ENCODE measurements at regions not wholly inside any gene's neighbourhood (a gene's known extent, or its start where the extent isn't known, plus 50 kb on each side); places are given as distances from the start of the nearest gene placed in this dataset.

DNA sequence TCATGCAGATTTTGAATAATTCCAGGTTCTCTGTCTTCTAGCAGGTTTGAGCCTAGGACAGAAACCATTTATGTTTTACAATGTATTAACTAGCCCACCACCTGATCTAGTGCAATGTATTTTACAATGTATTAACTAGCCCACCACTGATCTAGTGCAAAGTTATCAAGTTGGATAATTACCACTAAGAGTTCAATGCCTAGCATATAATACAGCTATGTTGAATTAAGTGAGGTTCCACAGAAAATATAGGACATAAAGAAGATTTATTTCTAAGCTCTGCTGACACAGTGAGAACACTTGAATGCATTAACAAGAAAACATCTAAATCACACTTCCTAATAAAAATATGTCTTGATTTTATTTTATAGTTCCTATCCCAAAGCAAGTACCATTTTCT, 854.6 kb upstream of the NEGR1 start:
- FAIRE-seq (no peak), DNase-seq (ENCODE audit: low spot score in 2 of 2) (no peak)

DNA sequence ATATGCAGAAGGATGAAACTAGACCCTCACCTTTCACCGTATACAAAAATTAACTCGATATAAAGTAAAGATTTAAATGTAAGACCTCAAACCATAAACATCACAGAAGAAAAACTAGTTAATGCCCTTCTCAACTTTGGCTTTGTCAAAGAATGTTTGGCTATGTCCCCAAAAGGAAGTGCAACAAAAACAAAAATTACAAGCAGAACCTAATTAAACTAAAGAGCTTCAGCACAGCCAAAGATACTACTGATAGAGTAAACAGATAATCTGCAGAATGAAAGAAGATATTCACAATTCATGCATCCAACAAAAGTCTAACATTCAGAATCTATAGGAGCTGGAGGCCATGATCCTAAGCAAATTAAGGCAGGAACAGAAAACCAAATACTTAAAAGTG, 824.6 kb upstream of the NEGR1 start:
- FAIRE-seq: no peak
- no peak for DNase-seq (ENCODE audit: low spot score in 2 of 2)

DNA sequence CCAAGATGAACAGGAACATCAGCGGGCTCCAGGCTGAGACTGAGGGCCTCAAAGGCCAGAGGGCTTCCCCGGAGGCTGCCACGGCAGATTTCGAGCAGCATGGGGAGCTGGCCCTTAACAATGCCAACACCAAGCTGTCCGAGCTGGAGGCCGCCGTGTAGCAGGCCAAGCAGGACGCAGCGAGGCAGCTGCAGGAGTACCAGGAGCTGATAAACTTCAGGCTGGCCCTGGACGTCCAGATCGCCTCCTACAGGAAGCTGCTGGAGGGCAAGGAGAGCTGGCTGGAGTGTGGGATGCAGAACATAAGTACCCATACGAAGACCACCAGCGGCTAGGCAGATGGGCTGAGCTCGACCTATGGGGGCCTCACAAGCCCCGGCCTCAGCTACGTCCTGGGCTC, 823.4 kb upstream of the NEGR1 start:
- DNase-seq (ENCODE audit: low spot score in 2 of 2) (no peak), FAIRE-seq (no peak)

DNA sequence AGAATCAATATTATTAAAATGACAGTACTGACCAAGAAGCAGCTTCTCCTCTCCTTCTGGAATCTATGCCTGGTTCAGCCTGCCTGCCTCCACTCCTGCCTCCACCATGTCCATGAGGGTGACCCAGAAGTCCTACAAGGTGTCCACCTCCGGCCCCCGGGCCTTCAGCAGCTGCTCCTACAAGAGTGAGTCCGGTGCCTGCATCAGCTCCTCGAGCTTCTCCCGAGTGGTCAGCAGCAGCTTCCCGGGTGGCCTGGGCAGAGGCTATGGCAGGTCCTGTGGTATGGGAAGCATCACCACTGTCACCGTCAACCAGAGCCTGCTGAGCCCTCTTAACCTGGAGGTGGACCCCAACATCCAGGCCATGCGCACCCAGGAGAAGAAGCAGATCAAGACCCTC, 822.4 kb upstream of the NEGR1 start:
- FAIRE-seq (no peak), DNase-seq (ENCODE audit: low spot score in 2 of 2) (no peak)

DNA sequence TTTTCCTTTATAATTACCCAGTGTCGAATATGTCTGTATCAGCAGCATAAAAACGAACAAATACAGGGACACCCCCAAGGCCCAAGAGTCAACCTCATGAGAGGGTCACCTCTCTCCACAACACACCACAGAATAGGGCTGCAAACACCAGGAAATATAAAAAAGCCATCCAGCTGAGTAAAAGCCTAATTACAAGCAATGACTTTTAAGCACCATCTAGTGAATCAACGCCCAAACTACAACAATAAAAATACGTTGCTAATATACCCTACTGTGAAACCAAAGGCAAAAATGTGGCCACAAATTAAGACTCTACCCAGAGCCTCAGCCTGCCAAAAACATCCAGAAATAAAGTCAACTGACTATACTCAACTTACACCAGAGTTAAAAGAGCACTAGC, 817.9 kb upstream of the NEGR1 start:
- DNase-seq (ENCODE audit: low spot score in 2 of 2): no peak
- no peak for FAIRE-seq

DNA sequence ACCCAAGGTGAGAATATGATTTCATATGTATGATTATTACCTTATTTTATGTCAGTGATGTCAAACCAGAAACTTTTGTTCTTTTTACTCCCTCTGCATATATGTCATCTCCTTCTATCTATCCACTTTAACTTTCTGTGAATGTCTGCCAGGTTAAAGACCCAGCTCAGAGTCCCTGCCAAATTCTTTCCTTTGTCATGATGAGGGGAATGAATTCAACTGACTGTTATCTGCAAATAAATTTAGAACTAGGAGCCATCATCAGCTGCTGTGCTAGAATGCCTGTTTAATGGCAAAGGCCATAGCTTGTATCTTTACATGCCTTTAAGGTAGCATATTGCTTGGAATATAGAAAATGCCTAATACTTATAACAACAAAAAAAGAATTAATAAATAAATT, 815.6 kb upstream of the NEGR1 start:
- FAIRE-seq (no peak), DNase-seq (ENCODE audit: low spot score in 2 of 2) (no peak)

DNA sequence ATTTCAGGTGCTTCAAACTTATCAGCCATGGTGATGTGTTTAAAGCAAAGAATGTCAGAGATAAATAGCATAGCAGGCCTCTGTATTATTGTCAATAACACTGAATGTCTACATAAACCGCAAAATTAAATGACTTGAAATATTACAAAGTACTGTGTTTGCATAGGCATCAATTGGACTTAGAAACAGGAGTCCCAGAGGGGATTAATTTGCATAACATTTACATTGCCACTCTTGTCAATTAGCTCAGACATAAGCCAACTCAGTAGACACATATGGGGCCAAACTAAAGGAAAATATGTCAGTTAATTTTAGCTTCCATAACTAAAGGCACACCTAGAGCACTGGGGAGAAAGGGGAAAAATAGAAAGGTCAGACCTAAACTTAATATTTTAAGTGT, 814.5 kb upstream of the NEGR1 start:
- FAIRE-seq: no peak

DNA sequence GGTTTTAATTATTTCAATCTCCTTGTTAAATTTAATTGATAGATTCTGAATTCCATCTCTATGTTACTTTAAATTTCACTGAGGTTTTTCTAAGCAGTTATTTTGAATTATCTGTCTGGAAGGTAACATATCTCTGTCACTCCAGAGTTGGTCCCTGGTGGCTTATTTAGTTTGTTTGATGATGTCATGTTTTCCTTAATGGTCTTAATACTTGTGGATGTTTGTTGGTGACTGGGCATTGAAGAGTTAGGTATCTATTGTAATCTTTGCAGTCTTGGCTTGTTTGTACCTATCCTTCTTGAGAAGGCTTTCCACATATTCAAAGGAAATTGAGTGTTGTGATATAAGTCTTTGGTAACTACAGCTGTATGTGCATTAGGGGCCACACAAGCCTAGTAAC, 810.0 kb upstream of the NEGR1 start:
- DNase-seq (ENCODE audit: low spot score in 2 of 2) (no peak), FAIRE-seq (no peak)

More for the DNA sequence above, 814.5 kb upstream of the NEGR1 start:
- DNase-seq (ENCODE audit: low spot score in 2 of 2): no peak

DNA sequence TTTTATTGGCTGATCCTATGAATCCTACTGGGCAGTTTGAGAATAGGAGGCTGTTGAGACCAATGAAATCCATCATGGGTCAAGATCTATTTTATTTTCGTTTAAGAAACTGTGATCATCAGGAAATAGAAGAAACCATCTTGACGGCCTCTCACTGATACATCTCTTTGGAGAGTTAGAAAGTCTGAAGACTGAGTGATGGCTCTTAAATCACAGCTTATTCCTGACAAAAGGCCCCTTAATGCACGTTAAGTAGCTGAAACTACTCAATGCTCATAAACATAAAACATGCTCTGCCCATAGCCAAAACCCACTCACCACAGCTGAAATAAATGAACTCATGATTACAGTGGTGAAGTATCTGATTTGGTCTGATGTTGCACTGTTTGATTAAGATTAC, 784.5 kb upstream of the NEGR1 start:
- FAIRE-seq (no peak), DNase-seq (ENCODE audit: low spot score in 2 of 2) (no peak)

DNA sequence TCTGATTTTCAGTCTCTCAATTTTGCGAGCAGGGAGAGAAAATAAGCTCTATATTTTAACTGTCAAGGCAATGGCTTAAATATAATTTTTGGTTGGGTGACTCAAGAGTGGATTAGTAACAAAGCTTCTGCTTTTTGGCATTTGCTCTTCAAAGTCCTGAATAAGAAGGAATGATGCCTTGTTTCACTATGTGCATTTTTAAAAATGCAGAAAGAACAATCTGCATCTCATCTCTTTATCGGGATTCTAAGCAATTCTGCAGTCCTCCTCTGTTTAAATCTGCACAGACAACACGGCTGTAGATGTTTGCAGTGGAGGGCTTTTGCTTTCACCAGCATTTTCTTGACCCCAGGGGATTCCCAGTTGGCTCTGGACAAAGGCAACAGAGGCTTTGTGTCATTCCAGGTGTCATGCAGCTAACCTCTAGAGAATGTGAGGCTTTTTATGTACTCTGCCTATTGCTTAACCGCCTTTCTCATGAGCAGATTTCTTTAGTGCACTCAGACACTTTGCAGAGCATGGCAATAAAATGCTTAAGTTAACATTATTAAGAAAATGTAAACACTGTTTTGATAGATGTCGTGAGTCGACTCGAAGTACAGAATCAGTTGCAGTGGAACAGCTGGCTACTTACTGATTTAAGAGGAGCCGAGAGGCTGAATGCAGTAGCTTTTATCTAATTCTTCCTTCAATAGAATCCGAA, 783.2 kb upstream of the NEGR1 start:
- FAIRE-seq (no peak), DNase-seq (ENCODE audit: low spot score in 2 of 2) (no peak)

DNA sequence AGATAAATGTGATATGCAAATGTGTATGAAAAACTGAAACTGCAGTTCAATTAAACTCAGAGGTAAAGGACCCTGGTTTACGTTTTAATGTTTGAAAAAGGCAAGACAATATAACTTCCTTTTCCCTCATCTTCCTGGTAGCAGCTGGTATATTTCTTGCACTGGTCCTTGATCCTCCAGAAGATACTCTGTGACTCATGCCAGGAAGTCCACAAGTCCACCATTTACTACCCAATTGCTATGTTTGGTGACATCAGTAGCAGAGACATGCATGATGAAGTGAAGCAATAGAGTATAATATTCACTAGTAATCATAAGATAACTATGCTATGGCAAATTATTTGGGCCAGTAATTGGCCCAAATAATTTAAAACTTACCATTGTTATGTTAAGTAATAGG, 774.5 kb upstream of the NEGR1 start:
- FAIRE-seq (no peak), DNase-seq (ENCODE audit: low spot score in 2 of 2) (no peak)

DNA sequence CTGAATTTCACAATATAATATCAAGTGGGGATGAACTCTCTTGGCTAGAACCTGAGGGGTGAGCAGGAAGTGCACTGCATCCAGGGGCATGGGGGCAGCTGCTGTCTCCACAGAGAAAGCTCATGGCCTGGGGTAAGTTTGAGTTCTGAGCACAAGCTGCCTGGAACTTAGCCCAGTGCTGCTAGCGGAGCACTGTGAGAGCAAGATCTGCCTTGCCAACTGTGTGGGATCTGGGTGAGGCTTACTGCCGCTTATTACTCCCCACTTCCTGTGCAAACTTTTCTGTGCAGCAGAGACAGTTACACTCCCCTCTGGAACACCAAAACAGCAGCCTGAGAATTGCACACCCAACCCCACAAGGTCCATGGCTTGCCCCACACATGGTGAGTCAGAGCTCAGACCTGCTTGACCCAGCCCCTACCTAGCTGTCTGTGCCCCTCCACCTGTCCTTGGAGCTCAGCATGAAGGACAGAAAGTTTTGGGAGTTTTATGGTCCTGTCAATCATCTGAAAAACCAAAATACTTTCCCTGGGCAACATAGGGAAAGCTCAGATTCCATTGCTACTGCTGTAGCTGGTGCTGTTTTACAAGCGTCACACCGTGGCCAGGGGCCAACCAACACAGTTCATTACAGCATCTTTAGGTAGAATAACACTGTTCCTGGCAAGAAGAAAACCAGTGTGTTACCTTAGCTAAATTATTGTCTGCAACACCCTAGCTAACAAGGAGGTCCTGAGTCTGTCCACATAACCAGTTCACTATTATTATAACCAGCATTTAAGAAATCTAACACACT, 762.1 kb upstream of the NEGR1 start:
- DNase-seq (ENCODE audit: low spot score in 2 of 2) (no peak), FAIRE-seq (no peak)

DNA sequence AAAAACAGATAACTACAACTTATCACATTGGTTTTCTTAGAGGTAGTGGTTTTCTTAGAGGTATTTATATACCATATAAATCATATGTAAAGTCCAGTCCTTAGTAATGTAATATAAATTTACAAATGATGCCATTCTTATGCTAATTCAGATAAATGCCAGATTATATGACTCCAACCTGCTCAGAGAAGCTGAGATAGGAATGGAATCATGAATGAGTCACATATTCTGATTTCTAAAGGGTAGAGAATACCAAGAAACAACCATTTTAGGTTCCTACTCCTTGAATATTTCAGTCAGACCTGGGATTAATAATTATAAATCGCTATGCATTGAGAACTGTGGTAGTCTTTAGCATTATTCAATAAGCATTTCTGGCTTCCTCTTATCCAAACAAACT, 760.1 kb upstream of the NEGR1 start:
- FAIRE-seq (no peak), DNase-seq (ENCODE audit: low spot score in 2 of 2) (no peak)

DNA sequence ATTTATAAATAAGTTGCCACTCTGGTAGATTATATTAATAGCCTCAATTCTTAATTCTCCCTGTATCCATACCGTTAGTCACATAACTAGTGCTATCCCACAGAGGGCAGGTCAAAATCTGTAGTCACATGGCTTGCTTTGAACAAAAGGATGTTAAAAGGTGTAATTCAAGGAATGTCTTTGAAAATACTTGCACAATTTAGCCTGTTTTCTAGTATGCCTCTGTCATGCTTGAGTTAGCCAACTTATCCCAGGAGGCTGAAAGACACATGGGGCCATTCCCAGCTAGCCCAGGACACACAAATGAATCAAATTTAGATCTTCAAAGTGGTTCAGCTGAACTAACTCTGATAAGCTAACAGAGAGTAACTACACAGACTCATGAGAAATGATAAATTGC, 758.5 kb upstream of the NEGR1 start:
- no peak for FAIRE-seq

DNA sequence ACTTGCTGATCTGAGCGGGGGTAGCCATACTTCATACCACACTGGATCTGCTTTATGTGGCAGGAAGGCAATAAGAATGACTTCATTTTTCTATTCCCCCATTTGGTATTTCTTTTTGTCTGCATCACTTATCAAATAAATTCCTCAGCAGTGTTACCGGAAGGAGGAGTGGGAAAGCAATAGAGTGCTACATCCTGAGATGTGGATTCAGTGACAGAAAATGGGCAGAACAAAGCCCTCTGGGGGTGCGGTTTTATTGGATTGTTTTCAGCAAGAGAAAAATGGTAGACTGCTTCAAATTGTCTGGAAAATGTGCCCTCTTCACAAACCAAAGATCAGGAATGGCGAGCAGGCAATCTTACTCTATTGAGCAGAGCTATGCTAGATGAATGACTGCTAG, 751.9 kb upstream of the NEGR1 start:
- FAIRE-seq: no peak
- no peak for DNase-seq (ENCODE audit: low spot score in 2 of 2)

More for the DNA sequence above, 758.5 kb upstream of the NEGR1 start:
- DNase-seq (ENCODE audit: low spot score in 2 of 2): no peak

DNA sequence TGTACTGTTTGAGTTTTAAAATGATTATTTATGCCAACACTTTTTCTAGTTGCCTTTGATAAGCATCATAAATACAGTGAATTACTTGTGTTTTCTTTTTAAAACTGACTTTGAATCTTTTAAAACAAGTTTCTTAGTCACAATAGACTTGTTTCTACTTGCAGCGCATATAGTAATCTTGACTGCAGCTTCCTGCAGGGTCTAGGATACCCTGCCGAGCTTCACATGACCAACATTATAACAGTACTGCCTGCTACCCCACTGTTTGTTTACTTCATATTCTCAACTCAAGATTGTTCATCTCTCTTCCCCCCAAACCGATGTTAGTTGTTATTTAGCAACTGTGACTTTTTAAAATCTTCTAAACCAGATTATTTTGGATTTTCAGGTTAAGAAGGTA, 751.3 kb upstream of the NEGR1 start:
- no peak for DNase-seq (ENCODE audit: low spot score in 2 of 2)
- no peak for FAIRE-seq

DNA sequence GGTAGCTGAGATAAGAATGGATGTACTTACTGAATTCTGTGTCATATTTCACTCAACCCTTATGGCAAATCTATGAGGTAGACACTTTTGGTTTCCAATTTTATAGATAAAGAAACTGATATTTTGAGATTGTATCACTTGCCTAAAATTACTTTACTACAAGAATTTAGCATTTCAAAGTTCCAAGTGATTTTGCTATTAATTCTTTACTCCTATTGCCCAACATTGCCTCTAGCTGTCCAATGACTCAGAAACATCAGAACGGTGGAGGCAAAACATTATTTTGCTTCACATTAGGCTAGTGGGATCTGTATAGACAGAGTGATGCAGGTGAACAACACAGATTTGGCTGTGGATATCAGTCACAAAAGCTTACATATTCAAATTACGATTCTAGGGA, 747.2 kb upstream of the NEGR1 start:
- no peak for FAIRE-seq

DNA sequence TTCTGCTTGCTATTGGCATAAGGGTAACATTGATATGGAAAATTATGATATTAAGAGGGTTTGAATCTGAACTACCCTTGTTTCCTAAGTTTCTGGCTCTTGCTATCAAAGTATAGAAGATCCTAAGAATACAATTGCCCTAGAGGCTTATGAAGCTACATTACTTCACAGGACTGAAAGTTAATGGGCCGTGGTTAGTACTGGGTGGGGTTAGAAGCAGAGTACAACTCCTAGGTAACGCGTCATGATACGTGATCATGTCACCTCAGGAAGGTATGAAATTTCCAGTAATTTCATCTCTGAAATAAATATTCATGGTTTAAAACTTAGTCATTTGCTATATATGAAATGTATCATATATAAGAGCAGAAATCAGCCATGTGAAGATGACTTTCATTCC, 743.8 kb upstream of the NEGR1 start:
- FAIRE-seq: no peak
- DNase-seq (ENCODE audit: low spot score in 2 of 2): no peak

More for the DNA sequence above, 747.2 kb upstream of the NEGR1 start:
- DNase-seq (ENCODE audit: low spot score in 2 of 2): no peak

DNA sequence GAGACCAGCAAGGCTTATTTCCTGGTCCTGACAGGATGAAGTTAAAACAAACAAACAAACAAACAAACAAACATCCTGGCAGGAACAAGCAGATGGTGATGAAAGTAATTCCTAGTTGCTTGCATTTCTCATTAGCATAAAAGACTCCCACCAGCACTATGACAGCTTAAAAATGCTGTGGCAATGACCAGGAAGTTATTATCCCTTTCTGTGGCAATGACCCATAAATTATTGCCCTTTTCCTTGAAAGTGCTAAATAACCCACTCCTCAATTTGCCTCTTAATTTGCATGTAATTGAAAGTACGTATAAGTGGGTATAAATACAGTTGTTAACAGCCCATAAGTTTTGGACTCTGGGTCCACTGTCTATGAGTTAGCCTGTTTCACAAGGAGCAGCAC, 727.6 kb upstream of the NEGR1 start:
- FAIRE-seq (no peak), DNase-seq (ENCODE audit: low spot score in 2 of 2) (no peak)

DNA sequence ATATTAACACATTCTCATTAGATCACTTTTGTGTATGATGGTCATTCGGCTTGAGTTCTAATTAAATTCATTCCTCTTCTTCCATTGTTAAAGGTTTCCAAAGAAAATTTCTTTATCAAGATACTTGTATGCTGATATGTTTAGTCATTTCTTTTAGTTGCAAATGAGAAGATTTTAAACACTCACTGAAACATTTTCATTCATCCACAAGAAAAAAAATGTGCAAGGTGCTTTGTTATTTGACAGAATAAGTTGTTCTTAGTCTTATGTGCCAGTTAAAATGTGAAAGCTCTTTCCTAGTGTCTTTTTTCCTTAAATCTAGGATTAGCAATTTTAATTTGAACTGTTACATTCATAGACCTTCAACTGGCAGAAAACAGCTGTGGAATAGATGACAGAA, 727.0 kb upstream of the NEGR1 start:
- DNase-seq (ENCODE audit: low spot score in 2 of 2) (no peak), FAIRE-seq (no peak)

DNA sequence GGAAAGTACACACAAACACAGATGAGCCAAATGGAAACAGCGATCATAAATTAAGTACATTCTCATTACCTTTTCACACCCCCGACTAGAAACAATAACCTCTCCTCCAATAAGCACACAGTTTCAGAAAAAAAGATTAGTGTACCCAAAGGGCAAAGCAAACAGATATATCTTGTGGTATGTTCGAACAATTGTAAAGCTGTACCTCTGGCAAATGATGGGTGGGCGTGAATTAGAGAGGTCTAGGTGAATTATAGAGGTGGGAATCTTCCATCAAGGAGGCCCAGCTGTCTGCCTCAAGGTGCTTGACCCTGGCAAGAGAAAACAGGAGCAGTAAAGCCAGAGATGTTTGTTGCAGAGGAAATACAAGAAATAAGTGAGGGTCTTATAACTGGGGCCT, 715.3 kb upstream of the NEGR1 start:
- DNase-seq (ENCODE audit: low spot score in 2 of 2) (no peak), FAIRE-seq (no peak)

DNA sequence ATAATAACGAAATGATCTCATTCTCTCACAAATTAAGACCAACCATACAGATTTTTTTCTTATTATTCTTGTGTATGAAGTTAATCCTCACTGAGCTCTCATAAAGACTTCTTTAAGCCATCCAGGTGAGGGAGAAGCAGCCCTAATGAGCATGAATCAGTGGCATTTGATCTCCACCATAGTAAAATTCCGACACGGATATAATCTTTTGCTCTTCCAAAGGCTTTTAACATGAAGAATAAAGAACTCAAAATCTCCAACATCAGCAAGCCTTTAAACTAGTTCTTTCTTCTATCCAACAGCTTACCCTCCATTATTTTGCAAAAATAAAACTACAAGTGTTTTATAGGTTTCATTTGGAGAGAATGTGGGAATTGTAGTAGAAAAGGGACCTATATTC, 714.7 kb upstream of the NEGR1 start:
- FAIRE-seq (no peak), DNase-seq (ENCODE audit: low spot score in 2 of 2) (no peak)

All from frontal cortex (tissue), 3 donors.